HEK293 (cell line): ENCODE measurements at regions not wholly inside any gene's neighbourhood (a gene's known extent, or its start where the extent isn't known, plus 50 kb on each side); places are given as distances from the start of the nearest gene placed in this dataset.

Source experiments
- CTCF ChIA-PET: fragments of 350-600 bp; formaldehyde crosslinking; extraction: SDS; loops from one replicate; lab custom pipeline; 2021; ENCODE audit warnings: antibody characterized with exemption; lab: Yijun Ruan, JAX
- POLR2A ChIA-PET: fragments of 300-600 bp; formaldehyde crosslinking; extraction: SDS; loops from one replicate; lab custom pipeline; 2020; ENCODE audit warnings: antibody characterized with exemption, inconsistent platforms; lab: Yijun Ruan, JAX
- H3K27ac ChIP-seq: fragments of 200-500 bp; sonication (Bioruptor generic); 2 replicates; pipeline ENCODE4 v1.5.1; 2014; ENCODE audit warnings: low read depth, low read length, control low read depth, inconsistent platforms; ENCODE audit errors: extremely low read depth
- H3K36me3 ChIP-seq, 2 experiments: fragments of 200-500 bp in 1 of 2; sonication (Bioruptor generic) in 1 of 2; 1 replicate in 1 of 2; 2 replicates in 1 of 2; pipeline ENCODE4 v1.5.1; 2014 to 2017; ENCODE audit warnings: inconsistent platforms in 2 of 2, low read length in 2 of 2; ENCODE audit not compliant: control insufficient read depth in 2 of 2, insufficient read depth in 1 of 2
- H3K4me1 ChIP-seq: fragments of 200-500 bp; sonication (Bioruptor generic); 2 replicates; pipeline ENCODE4 v1.5.1; 2014; ENCODE audit warnings: mild to moderate bottlenecking, low read length, inconsistent platforms; ENCODE audit not compliant: control insufficient read depth, insufficient read depth
- H3K4me3 ChIP-seq: 2 replicates; pipeline ENCODE4 v1.5.1; 2011; ENCODE audit warnings: low read depth, mild to moderate bottlenecking, control low read depth, low read length, moderate library complexity
- H3K9me3 ChIP-seq: fragments of 200-500 bp; sonication (Bioruptor generic); 2 replicates; pipeline ENCODE4 v1.5.1; 2014; ENCODE audit warnings: low read depth, low read length, inconsistent platforms; ENCODE audit not compliant: control insufficient read depth, insufficient read depth
- GLIS2 ChIP-seq: fragments of 450-650 bp; formaldehyde crosslinking; IDR thresholded peaks from 2 replicates; pipeline ENCODE4 v1.5.1; 2016; ENCODE audit warnings: missing biosample characterization, missing genetic modification characterization
- KLF1 ChIP-seq: fragments of 450-650 bp; formaldehyde crosslinking; IDR thresholded peaks from 2 replicates; pipeline ENCODE4 v1.5.1; 2016; ENCODE audit warnings: missing biosample characterization, missing genetic modification characterization
- KLF9 ChIP-seq: fragments of 450-650 bp; formaldehyde crosslinking; IDR thresholded peaks from 2 replicates; pipeline ENCODE4 v1.5.1; 2016; ENCODE audit warnings: missing biosample characterization, missing genetic modification characterization, low read depth
- RBAK ChIP-seq: fragments of 450-650 bp; formaldehyde crosslinking; IDR thresholded peaks from 2 replicates; pipeline ENCODE4 v1.5.1; 2016; ENCODE audit warnings: missing biosample characterization, missing genetic modification characterization
- SP2 ChIP-seq: fragments of 450-650 bp; formaldehyde crosslinking; IDR thresholded peaks from 2 replicates; pipeline ENCODE4 v1.5.1; 2016; ENCODE audit warnings: missing biosample characterization, missing genetic modification characterization
- SP3 ChIP-seq: fragments of 450-650 bp; formaldehyde crosslinking; IDR thresholded peaks from 2 replicates; pipeline ENCODE4 v1.5.1; 2016; ENCODE audit warnings: missing biosample characterization, missing genetic modification characterization
- ZBTB10 ChIP-seq: fragments of 450-650 bp; formaldehyde crosslinking; IDR thresholded peaks from 2 replicates; pipeline ENCODE4 v1.5.1; 2016; ENCODE audit warnings: missing biosample characterization, missing genetic modification characterization
- ZEB2 ChIP-seq: fragments of 450-650 bp; formaldehyde crosslinking; IDR thresholded peaks from 2 replicates; pipeline ENCODE4 v1.5.1; 2016; ENCODE audit warnings: missing biosample characterization, missing genetic modification characterization
- ZFHX2 ChIP-seq: fragments of 450-650 bp; formaldehyde crosslinking; conservative IDR thresholded peaks from 2 replicates; pipeline ENCODE4 v1.5.1; 2016; ENCODE audit warnings: missing biosample characterization, missing genetic modification characterization
- ZFP69B ChIP-seq: fragments of 450-650 bp; formaldehyde crosslinking; IDR thresholded peaks from 2 replicates; pipeline ENCODE4 v1.5.1; 2016; ENCODE audit warnings: missing biosample characterization, missing genetic modification characterization
- ZNF10 ChIP-seq: fragments of 450-650 bp; formaldehyde crosslinking; IDR thresholded peaks from 2 replicates; pipeline ENCODE4 v1.5.1; 2017; ENCODE audit warnings: missing biosample characterization, missing genetic modification characterization
- ZNF114 ChIP-seq: fragments of 450-650 bp; formaldehyde crosslinking; IDR thresholded peaks from 2 replicates; pipeline ENCODE4 v1.5.0; 2017; ENCODE audit warnings: missing biosample characterization, missing genetic modification characterization
- ZNF202 ChIP-seq: fragments of 450-650 bp; formaldehyde crosslinking; IDR thresholded peaks from 2 replicates; pipeline ENCODE4 v1.5.1; 2016; ENCODE audit warnings: missing biosample characterization, missing genetic modification characterization, borderline replicate concordance
- ZNF223 ChIP-seq: fragments of 450-650 bp; formaldehyde crosslinking; IDR thresholded peaks from 2 replicates; pipeline ENCODE4 v1.5.1; 2016; ENCODE audit warnings: missing biosample characterization, missing genetic modification characterization
- ZNF449 ChIP-seq: fragments of 450-650 bp; formaldehyde crosslinking; IDR thresholded peaks from 2 replicates; pipeline ENCODE4 v1.5.1; 2017; ENCODE audit warnings: missing biosample characterization, mild to moderate bottlenecking, missing genetic modification characterization, moderate library complexity
- ZNF48 ChIP-seq: fragments of 450-650 bp; formaldehyde crosslinking; IDR thresholded peaks from 2 replicates; pipeline ENCODE4 v1.5.1; 2016; ENCODE audit warnings: missing biosample characterization, missing genetic modification characterization
- ZNF510 ChIP-seq: fragments of 450-650 bp; formaldehyde crosslinking; IDR thresholded peaks from 2 replicates; pipeline ENCODE4 v1.5.1; 2018; ENCODE audit warnings: mild to moderate bottlenecking, missing genetic modification characterization, missing biosample characterization; ENCODE audit not compliant: insufficient replicate concordance
- ZNF513 ChIP-seq: fragments of 450-650 bp; IDR thresholded peaks from 2 replicates; pipeline ENCODE4 v1.5.1; 2018; ENCODE audit warnings: missing biosample characterization, missing genetic modification characterization
- ZNF596 ChIP-seq: fragments of 450-650 bp; IDR thresholded peaks from 2 replicates; pipeline ENCODE4 v1.5.0; 2018; ENCODE audit warnings: missing biosample characterization, mild to moderate bottlenecking, missing genetic modification characterization, moderate library complexity
- ZNF621 ChIP-seq: fragments of 450-650 bp; formaldehyde crosslinking; IDR thresholded peaks from 2 replicates; pipeline ENCODE4 v1.5.1; 2017; ENCODE audit warnings: missing biosample characterization, missing genetic modification characterization
- ZNF692 ChIP-seq: fragments of 450-650 bp; formaldehyde crosslinking; IDR thresholded peaks from 2 replicates; pipeline ENCODE4 v1.5.1; 2016; ENCODE audit warnings: missing biosample characterization, missing genetic modification characterization
- ZNF704 ChIP-seq: fragments of 450-650 bp; formaldehyde crosslinking; IDR thresholded peaks from 2 replicates; pipeline ENCODE4 v1.5.1; 2016; ENCODE audit warnings: missing biosample characterization, missing genetic modification characterization
- ZNF707 ChIP-seq: fragments of 450-650 bp; formaldehyde crosslinking; IDR thresholded peaks from 2 replicates; pipeline ENCODE4 v1.5.1; 2016; ENCODE audit warnings: missing biosample characterization, missing genetic modification characterization
- ZSCAN18 ChIP-seq: fragments of 450-650 bp; formaldehyde crosslinking; IDR thresholded peaks from 2 replicates; pipeline ENCODE4 v1.5.1; 2016; ENCODE audit warnings: missing biosample characterization, missing genetic modification characterization

GRCh38 chr6:77332915-77333623, 130.2 kb downstream of the HTR1B start:
- no peaks in the 10 kb centered on the region for H3K36me3 ChIP-seq
- ChIA-PET POLR2A (no interaction called here), CTCF (no interaction called here)
- no peaks in the 10 kb centered on the region for H3K4me1 ChIP-seq
- no peak overlapping the region for H3K4me3 ChIP-seq
- H3K9me3 ChIP-seq: no peaks in the 10 kb centered on the region
- no peak overlapping the region for H3K27ac ChIP-seq
- TF ChIP-seq ZSCAN18 (tag by site-specific recombination): no peak
- TF ChIP-seq SP2: no peak
- no peak for TF ChIP-seq ZNF621 (tag by site-specific recombination)
- no peak for TF ChIP-seq ZNF513 (tag by site-specific recombination)
- TF ChIP-seq ZNF510 (tag by site-specific recombination): no peak
- no peak for TF ChIP-seq GLIS2
- no peak for TF ChIP-seq ZFHX2 (tag by site-specific recombination)
- no peak for TF ChIP-seq ZNF10
- TF ChIP-seq ZNF692 (tag by site-specific recombination): no peak
- TF ChIP-seq ZNF449 (tag by site-specific recombination): no peak
- no peak for TF ChIP-seq ZNF707 (tag by site-specific recombination)

GRCh38 chr6:77326711-77327110, 136.6 kb downstream of the HTR1B start:
- Histone ChIP-seq H3K27ac (no peak overlapping the region), H3K9me3 (no peaks in the 10 kb centered on the region), H3K4me1 (no peaks in the 10 kb centered on the region), H3K36me3 (no peaks in the 10 kb centered on the region), H3K4me3 (no peak overlapping the region)
- ChIA-PET POLR2A (no interaction called here), CTCF (no interaction called here)
- TF ChIP-seq ZNF223 (tag by site-specific recombination): no peak
- no peak for TF ChIP-seq ZNF48
- no peak for TF ChIP-seq ZNF114 (tag by site-specific recombination)
- no peak for TF ChIP-seq ZNF596 (tag by site-specific recombination)
- TF ChIP-seq ZBTB10: no peak
- no peak for TF ChIP-seq RBAK (tag by site-specific recombination)
- no peak for TF ChIP-seq KLF9
- no peak for TF ChIP-seq KLF1 (tag by site-specific recombination)
- TF ChIP-seq ZEB2 (tag by site-specific recombination): no peak
- TF ChIP-seq ZNF202: no peak
- TF ChIP-seq SP3 (tag by site-specific recombination): no peak
- TF ChIP-seq ZFP69B (tag by site-specific recombination): no peak
- TF ChIP-seq ZNF704: no peak
